HG03457 (cell line): ENCODE measurements at regions not wholly inside any gene's neighbourhood (a gene's known extent, or its start where the extent isn't known, plus 50 kb on each side); places are given as distances from the start of the nearest gene placed in this dataset.
"Not testable (repeated sequence)": the region's sequence is repeated elsewhere in the genome, so short reads cannot be mapped to it uniquely, and the experiment has no call there.

Source experiments
- ATAC-seq: cut with Tn5 transposase; IDR thresholded peaks from one replicate; pipeline ENCODE4 v1.9.1; 2021; ENCODE audit warnings: moderate number of reproducible peaks; ENCODE audit not compliant: unreplicated experiment

GRCh38 chr6:65997539-65997938 lies 290.5 kb upstream of the EYS start:
- ATAC-seq: no peak

GRCh38 chr6:65996096-65996495 lies 289.1 kb upstream of the EYS start:
- ATAC-seq: no peak

- no peak for ATAC-seq
Observed at GRCh38 chr6:65989676-65990075, 282.6 kb upstream of the EYS start.

DNA sequence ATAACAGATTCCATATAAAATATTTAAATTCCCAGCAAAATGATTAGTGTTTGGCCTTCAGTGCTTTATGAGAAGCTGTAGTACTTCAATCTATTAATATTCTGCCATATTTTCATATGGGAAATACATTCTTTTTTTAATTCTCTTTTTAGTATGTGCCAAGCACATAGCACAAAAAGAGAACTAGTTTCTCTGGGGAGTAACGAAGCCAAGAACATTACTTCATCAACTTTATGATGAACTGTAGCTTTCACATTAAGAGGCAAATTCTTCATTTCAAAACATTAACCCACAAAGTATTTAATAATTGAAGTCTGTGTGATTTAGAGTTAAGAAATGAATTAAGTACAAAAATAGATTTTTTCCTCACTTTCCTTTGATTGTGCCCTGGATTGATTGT lies 281.0 kb upstream of the EYS start:
- ATAC-seq: no peak

GRCh38 chr6:65984089-65984488 lies 277.1 kb upstream of the EYS start:
- ATAC-seq: no peak

DNA sequence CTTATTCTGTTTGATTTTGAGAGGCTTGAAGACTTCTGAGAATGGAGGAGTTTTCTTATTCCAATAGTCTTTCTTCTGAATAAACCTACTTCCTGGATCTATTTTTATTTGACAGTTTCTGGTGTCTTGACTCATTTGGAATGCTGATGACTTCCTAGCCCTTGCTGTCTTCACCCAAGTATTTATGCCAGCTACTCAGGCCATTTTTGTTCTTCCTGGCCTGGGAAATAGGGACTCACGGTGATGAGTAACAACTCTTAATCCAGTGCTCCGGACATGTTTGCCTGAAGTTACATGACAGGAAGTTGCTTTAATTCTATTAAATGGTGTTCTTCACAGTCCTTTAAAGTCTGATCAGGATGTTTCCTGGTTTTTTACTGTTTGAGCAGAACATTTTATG lies 272.1 kb upstream of the EYS start:
- ATAC-seq: no peak

- ATAC-seq: not testable (repeated sequence)
Observed at GRCh38 chr6:65971252-65971651, 264.2 kb upstream of the EYS start.

DNA sequence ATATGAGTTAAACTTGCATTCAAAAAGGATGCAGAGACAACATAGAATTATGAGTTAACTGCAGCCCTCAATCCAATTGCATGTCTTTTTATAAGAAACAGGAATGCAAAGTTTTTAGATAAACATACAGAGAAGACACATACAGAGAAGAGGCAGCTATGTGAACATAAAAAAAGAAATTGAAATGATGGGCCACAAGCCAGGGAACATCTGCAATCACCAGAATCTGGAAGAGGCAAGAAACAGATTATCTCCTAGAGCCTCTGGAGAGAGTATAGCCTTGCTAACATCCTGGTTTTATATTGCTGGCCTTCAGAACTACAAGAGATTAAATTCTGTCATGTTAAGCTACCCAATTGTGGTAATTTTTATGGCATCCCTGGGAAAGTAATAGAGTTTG lies 257.2 kb upstream of the EYS start:
- ATAC-seq: no peak

GRCh38 chr6:65955034-65955433 lies 248.0 kb upstream of the EYS start:
- no peak for ATAC-seq

GRCh38 chr6:65948062-65948461 lies 241.0 kb upstream of the EYS start:
- no peak for ATAC-seq

DNA sequence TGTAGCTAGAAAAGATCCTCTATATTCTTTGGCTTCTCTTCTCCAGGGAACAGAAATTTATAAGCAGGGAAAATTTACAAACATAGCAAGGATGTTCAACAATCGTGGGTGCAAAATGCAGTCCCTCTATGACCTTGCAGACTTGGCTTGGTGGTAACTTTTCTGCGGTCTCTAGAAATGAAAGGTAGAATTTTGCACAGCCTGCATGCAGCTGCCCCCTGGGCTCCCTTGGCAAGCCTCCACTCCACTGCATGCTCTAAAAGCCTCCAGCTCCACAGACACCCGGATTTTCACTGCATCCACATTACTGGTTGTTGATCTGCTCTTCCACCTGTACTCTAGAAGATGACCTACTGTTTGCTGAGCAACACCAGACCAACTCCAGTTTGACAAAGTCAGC lies 236.5 kb upstream of the EYS start:
- ATAC-seq: no peak

GRCh38 chr6:65943051-65943450 lies 236.0 kb upstream of the EYS start:
- no peak for ATAC-seq

- ATAC-seq: no peak
Observed at GRCh38 chr6:65938000-65938399, 231.0 kb upstream of the EYS start.

GRCh38 chr6:65935412-65935811 lies 228.4 kb upstream of the EYS start:
- ATAC-seq: no peak

GRCh38 chr6:65933390-65933789 lies 226.4 kb upstream of the EYS start:
- ATAC-seq: no peak

GRCh38 chr6:65927141-65927540 lies 220.1 kb upstream of the EYS start:
- ATAC-seq: no peak

GRCh38 chr6:65924411-65924810 lies 217.4 kb upstream of the EYS start:
- no peak for ATAC-seq

DNA sequence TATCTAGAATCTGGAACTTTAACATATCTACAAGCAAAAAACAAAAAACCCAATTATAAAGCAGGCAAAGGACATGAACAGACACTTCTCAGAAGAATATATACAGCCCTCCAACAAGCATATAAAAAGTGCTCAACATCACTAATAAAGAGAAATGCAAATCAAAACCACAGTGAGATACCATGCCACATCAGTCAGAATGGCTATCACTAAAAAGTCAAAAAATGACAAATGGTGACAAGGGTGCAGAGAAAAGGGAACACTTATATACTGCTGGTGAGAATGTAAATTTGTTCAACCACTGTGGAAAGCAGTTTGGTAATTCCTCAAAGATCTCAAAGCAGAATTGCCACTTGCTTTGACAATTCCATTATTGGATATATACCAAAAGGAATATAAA lies 215.0 kb upstream of the EYS start:
- no peak for ATAC-seq

DNA sequence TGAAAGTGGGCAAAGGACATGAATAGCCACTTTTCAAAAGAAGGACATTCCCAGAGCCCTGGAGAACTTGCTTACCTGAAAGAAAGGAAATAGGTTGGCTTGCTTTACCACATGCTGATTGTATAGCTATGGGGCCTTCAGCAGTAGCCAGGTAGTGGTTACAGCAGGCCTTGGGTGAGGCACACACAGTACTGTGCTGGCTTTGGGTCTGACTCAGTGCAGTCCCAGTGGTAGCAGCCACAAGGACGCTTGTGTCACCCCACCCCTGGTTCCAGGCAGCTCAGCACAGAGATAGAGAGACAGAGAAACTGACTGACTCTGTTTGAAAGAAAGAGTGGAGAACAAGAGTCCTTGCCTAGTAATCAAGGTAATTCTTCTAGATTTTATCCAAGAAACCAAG lies 201.0 kb upstream of the EYS start:
- ATAC-seq: no peak

- ATAC-seq: no peak
Observed at GRCh38 chr6:65903992-65904391, 197.0 kb upstream of the EYS start.

GRCh38 chr6:65900928-65901327 lies 193.9 kb upstream of the EYS start:
- ATAC-seq: no peak

DNA sequence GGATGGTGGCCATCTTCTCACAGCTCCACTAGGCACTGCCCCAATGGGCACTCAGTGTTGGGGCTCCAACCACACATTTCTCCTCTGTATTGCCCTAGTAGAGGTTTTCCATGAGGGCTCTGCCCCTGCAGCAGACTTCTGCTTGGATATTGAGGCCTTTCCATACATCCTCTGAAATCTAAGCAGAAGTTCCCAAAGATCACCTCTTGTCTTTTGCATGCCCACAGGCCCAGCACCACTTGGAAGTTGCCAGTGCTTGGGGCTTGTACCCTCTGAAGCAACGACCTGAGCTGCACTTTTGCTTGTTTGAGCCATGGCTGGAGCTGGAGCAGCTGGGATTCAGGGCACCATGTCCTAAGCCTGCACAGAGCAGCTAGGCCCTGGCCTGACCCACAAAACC lies 189.1 kb upstream of the EYS start:
- no peak for ATAC-seq

- ATAC-seq: no peak
Observed at GRCh38 chr6:65876668-65877067, 169.6 kb upstream of the EYS start.

- ATAC-seq: no peak
Observed at GRCh38 chr6:65852369-65852852, 145.4 kb upstream of the EYS start.
